ENCODE measurements at regions not wholly inside any gene's neighbourhood (a gene's known extent, or its start where the extent isn't known, plus 50 kb on each side); places are given as distances from the start of the nearest gene placed in this dataset.

DNA sequence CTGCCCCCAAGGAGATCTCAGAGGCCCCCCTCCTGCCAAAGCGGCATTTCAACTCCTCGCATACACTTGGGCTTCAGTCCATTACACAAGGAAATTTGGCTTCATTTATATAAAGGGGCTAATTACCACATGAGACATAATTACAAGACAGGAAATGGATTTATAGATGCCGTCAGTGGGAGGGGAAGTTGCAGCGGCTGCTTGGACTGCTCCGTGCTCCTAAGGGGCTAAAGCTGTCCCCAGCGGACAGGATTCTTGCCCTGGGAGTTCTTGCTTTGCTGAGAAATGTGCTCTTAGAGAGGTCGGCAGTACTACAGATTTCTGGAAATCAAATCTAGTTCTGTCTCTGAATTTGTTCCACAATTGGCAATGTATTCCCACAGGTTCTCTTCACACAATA, 57.2 kb upstream of the NLK start:
- WGBS, 2 donors: 9 to 32% methylated on average over 7 of the region's 7 CpGs
- Histone ChIP-seq H3K27me3 (peaks cover 0 to 16% (median 0%) of the 10 kb centered on the region in 3 donors), H3K4me1 (no peaks in the 10 kb centered on the region), H3K4me3 (no peak overlapping the region), H3K36me3 (no peaks in the 10 kb centered on the region), H3K27ac (peak overlapping the region in 3 of 4 donors; percentile 1 to 48 (median 10)), H3K9me3 (no peaks in the 10 kb centered on the region)
- intact Hi-C loops (cut with DNase I): no loop called here
- no peak for TF ChIP-seq EP300 (IDR thresholded peaks at IDR 0.05)
- no peak for TF ChIP-seq POLR2AphosphoS5 (IDR thresholded peaks at IDR 0.05)
- TF ChIP-seq POLR2A (IDR thresholded peaks at IDR 0.05): no peak
- TF ChIP-seq, protein P1, sequence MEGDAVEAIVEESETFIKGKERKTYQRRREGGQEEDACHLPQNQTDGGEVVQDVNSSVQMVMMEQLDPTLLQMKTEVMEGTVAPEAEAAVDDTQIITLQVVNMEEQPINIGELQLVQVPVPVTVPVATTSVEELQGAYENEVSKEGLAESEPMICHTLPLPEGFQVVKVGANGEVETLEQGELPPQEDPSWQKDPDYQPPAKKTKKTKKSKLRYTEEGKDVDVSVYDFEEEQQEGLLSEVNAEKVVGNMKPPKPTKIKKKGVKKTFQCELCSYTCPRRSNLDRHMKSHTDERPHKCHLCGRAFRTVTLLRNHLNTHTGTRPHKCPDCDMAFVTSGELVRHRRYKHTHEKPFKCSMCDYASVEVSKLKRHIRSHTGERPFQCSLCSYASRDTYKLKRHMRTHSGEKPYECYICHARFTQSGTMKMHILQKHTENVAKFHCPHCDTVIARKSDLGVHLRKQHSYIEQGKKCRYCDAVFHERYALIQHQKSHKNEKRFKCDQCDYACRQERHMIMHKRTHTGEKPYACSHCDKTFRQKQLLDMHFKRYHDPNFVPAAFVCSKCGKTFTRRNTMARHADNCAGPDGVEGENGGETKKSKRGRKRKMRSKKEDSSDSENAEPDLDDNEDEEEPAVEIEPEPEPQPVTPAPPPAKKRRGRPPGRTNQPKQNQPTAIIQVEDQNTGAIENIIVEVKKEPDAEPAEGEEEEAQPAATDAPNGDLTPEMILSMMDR (IDR thresholded peaks at IDR 0.05): no peak
- DNase-seq: no peak

DNA sequence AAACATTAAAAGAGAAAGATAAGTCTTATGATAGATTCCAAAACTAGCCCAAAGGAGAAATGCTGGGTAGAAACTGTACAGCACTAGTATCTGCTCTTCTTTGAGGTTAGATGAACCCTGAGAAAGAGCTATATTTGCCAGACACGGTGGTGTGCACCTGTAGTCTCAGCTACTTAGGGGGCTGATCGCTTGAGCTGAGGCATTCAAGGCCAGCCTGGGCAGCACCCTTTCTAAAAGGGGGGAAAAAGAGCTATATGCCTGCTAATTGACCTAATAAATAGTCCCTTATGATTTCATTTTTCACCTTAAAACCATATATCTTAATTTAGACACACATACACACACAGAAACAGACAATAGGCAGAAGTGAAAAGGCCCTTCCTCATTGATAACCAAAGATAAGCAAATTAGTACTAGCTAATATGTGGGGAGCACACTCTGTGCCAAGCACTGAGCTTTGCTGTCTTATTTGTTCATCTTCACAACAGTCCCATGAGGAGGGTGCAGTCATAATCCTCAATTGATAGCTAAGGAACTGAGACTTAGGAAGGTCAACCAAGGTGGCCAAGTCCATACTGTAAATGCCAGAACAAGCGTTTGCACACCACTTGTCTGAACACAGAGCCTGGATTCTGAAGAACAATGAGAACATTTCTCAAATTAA, 56.6 kb upstream of the NLK start:
- WGBS, 2 donors: 73 to 83% methylated on average over 3 of the region's 3 CpGs
- no peaks in the 10 kb centered on the region for H3K4me1 ChIP-seq
- TF ChIP-seq, protein P1 (IDR thresholded peaks at IDR 0.05): no peak
- TF ChIP-seq POLR2AphosphoS5 (IDR thresholded peaks at IDR 0.05) (no peak), EP300 (IDR thresholded peaks at IDR 0.05) (no peak), POLR2A (IDR thresholded peaks at IDR 0.05) (no peak)
- no peak for DNase-seq
- no peaks in the 10 kb centered on the region for H3K9me3 ChIP-seq
- peaks cover 0 to 16% (median 0%) of the 10 kb centered on the region in 3 donors for H3K27me3 ChIP-seq
- H3K4me3 ChIP-seq: no peak overlapping the region
- peak overlapping the region in 2 of 4 donors; percentile 1 to 48 for H3K27ac ChIP-seq
- H3K36me3 ChIP-seq: no peaks in the 10 kb centered on the region
- intact Hi-C loops (cut with DNase I): no loop called here

DNA sequence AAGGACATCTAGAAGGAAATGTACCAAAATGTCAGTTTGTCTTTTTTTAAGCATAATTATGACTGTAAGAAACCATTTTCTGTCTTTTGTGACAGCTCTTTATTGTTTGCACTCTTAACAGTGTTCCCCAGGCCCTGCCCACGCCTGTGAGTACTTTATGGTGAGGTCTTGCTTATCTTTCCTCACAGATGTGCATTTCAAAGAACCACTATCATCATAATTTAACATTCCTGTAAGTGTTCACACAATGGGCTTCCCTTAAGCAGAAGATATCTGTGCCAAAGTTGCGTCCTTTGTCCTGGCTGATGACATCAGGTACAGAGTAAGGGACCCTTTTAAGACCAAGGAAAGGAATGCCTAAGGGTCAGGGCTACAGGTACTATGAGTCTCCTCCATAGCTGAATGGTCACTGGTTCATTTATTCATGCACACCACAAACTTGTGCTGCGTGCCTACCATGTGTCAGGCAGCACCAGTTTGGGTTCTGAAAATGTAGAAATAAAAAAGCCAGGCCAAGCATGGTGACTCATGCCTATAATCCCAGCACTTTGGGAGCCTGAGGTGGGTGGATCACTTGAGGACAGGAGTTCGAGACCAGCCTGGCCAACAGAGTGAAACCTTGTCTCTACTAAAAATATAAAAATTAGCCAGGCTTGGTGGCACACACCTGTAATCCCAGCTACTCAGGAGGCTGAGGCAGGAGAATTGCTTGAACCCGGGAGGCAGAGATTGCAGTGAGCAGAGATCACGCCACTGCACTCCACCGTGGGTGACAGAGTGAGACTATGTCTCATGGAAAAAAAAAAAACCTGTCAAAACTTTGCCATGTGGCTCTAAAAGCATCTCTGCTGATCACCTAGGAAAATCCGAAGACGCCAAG, 55.4 kb upstream of the NLK start:
- peaks cover 0 to 16% (median 0%) of the 10 kb centered on the region in 3 donors for H3K27me3 ChIP-seq
- H3K27ac ChIP-seq: no peak overlapping the region
- TF ChIP-seq POLR2A (IDR thresholded peaks at IDR 0.05) (no peak), POLR2AphosphoS5 (IDR thresholded peaks at IDR 0.05) (peak in 2 of 4 donors; percentile 13 to 32), EP300 (IDR thresholded peaks at IDR 0.05) (peak in 1 of 4 donors; percentile 23)

DNA sequence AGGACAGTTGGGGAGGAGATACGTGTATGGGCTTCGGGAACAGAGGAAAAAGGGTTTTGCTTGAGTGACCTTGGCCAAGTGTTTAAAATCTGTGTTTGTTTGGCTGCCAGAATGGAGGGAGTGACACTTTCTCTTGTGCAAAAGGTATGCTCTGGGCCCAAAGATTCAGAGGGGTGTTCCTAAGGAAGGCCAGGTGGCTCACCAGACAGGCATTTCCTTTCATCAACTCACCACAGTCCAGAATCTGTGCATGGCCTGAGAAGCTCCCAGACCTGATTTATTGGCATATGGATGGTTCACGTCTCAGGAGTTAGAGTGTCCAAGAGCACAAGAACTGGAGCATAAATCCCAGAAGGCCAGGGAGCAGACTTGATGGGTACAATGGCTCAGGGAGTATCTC, 53.4 kb upstream of the NLK start:
- intact Hi-C loops (cut with DNase I): no loop called here
- Histone ChIP-seq H3K9me3 (no peaks in the 10 kb centered on the region), H3K27ac (no peak overlapping the region), H3K27me3 (peaks cover 0 to 9% (median 0%) of the 10 kb centered on the region in 3 donors), H3K4me3 (no peak overlapping the region), H3K36me3 (no peaks in the 10 kb centered on the region), H3K4me1 (no peaks in the 10 kb centered on the region)
- no peak for DNase-seq
- TF ChIP-seq EP300 (IDR thresholded peaks at IDR 0.05) (no peak), POLR2AphosphoS5 (IDR thresholded peaks at IDR 0.05) (no peak), POLR2A (IDR thresholded peaks at IDR 0.05) (no peak)
- TF ChIP-seq, protein P1 (IDR thresholded peaks at IDR 0.05): no peak
- 85 to 89% methylated on average over 3 of the region's 3 CpGs for WGBS, 2 donors

More for the DNA sequence above, 55.4 kb upstream of the NLK start:
- Histone ChIP-seq H3K36me3 (no peaks in the 10 kb centered on the region), H3K4me3 (no peak overlapping the region), H3K9me3 (no peaks in the 10 kb centered on the region), H3K4me1 (no peaks in the 10 kb centered on the region)
- intact Hi-C loops (cut with DNase I): no loop called here
- WGBS, 2 donors: 79 to 81% methylated on average over 9 of the region's 9 CpGs
- DNase-seq: no peak

DNA sequence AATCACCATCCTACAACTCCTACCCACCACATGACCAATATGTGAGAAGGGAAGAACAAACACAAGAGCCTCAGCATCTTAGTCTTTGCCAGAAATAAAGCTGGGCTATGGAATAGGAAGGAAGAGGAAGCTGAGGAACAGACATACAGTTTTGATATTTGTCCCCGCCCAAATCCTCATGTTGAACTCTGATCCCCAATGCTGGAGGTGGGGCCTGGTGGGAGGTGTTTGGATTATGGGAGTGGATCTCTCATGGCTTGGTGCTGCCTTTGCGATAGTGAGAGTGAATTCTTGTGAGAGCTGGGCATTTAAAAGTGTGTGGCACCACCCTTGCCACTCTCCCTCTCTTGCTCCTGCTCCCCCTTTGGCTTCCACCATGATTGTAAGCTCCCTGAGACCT, 52.4 kb upstream of the NLK start:
- H3K36me3 ChIP-seq: no peaks in the 10 kb centered on the region
- H3K9me3 ChIP-seq: no peaks in the 10 kb centered on the region
- TF ChIP-seq, protein P1 (IDR thresholded peaks at IDR 0.05): no peak
- TF ChIP-seq POLR2AphosphoS5 (IDR thresholded peaks at IDR 0.05): no peak
- TF ChIP-seq EP300 (IDR thresholded peaks at IDR 0.05): no peak
- TF ChIP-seq POLR2A (IDR thresholded peaks at IDR 0.05): no peak
- H3K4me1 ChIP-seq: no peaks in the 10 kb centered on the region
- no peak overlapping the region for H3K27ac ChIP-seq
- 25 to 84% methylated on average over 2 of the region's 2 CpGs for WGBS, 2 donors
- no peak for DNase-seq
- H3K4me3 ChIP-seq: no peak overlapping the region
- H3K27me3 ChIP-seq: no peaks in the 10 kb centered on the region
- intact Hi-C loops (cut with DNase I): no loop called here
